C4-2B (cell line): ENCODE measurements at regions not wholly inside any gene's neighbourhood (a gene's known extent, or its start where the extent isn't known, plus 50 kb on each side); places are given as distances from the start of the nearest gene placed in this dataset.

Source experiments
- H3K27ac ChIP-seq: fragments of 450-650 bp; 2 replicates; pipeline ENCODE4 v1.5.1; 2017
- ZFX ChIP-seq: fragments of 450-650 bp; IDR thresholded peaks from 2 replicates; pipeline ENCODE4 v1.6.1; 2017
- TF ChIP-seq, protein P1 (sequence below): fragments of 450-650 bp; conservative IDR thresholded peaks from 2 replicates; pipeline ENCODE4 v1.5.1; 2017; ENCODE audit warnings: mild to moderate bottlenecking

DNA sequence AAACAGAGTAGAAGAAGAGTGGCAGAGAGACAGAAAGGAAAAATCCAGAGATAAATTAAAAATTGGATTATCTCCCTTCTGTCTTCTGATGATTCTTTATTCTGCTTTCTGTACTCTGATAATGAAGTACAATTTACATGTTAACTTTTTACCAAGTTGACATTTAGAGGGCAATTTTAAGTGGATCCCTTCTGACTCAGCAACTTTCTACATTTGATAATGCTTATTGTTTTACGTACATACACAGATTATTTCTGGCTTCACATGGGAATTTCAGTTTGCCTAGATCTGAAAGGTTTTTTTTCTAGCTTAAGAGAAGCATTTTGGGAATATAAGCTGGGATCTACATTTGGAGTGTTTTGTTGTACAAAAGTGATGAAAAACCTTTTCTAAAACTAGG is 491.3 kb downstream of the OTOL1 start:
- H3K27ac ChIP-seq, result no peak overlapping the region
- no peak for TF ChIP-seq ZFX
- TF ChIP-seq, protein P1, sequence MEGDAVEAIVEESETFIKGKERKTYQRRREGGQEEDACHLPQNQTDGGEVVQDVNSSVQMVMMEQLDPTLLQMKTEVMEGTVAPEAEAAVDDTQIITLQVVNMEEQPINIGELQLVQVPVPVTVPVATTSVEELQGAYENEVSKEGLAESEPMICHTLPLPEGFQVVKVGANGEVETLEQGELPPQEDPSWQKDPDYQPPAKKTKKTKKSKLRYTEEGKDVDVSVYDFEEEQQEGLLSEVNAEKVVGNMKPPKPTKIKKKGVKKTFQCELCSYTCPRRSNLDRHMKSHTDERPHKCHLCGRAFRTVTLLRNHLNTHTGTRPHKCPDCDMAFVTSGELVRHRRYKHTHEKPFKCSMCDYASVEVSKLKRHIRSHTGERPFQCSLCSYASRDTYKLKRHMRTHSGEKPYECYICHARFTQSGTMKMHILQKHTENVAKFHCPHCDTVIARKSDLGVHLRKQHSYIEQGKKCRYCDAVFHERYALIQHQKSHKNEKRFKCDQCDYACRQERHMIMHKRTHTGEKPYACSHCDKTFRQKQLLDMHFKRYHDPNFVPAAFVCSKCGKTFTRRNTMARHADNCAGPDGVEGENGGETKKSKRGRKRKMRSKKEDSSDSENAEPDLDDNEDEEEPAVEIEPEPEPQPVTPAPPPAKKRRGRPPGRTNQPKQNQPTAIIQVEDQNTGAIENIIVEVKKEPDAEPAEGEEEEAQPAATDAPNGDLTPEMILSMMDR, result no peak

DNA sequence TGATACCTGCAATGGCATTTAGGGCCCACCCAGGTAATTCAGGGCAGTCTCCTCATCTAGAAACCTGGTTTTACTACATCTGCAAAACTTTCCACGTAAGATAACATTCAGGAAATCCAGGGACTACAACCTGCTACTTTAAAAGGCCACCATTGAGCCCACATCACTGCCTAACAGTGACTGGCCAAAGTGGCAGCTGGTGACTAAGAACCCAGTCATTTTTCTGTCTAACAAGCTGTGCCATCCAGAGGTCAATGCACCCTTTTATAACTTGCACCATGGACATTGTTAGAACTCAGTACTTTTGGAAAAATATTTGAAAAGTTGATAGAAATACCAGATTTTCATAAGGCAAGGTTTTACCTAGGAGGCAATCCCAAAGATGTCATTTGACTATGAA is 492.4 kb downstream of the OTOL1 start:
- no peak for TF ChIP-seq ZFX
- TF ChIP-seq, protein P1, result no peak
- no peak overlapping the region for H3K27ac ChIP-seq

DNA sequence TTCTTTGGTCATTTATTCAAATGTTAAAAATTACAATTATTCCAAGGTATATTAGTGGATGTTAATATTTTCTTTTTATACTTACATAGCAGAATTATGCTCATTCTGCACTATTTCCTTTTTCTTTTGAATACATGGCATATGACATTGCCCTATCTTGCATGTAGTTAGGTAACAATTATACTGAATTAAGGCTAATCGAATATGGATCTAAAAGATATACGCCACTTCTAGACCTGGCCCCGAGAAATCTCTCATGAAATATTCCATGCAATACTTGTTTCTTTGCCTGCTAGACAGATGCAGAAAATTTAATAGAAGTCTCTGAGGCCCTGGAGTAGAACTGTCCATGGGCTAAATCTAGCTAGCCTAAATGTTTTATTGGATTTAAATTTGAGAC is 493.4 kb downstream of the OTOL1 start:
- TF ChIP-seq, protein P1, result no peak
- TF ChIP-seq ZFX, result no peak

DNA sequence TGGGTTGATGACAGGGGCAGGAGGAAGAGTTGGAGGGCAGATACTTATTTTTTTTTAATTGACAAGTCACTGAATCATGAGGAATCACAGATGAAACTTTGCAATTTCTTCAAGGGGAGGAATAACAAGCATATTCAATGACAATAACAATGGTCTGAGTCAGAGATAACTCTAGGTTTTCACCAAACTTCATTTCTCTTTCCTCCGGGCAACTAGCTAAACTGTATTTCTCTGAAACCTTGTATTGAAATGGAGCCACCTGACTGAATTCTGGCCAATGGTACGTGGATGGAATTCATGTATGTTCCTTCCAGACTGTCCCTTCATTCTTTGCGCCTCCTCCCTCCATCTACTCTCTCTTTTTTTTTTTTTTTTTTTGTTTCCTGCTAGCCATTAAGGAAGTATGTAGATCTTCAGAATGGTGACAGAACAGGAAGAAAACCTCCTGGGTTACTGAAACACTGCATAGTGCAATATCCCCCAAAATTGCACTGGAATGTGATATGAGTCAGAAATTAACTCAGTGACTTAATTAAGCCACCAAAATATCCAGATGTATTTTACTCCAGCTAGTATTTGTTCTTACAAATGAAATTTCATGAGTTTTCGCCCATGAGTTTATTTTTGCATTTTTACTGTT is 495.4 kb downstream of the OTOL1 start:
- TF ChIP-seq, protein P1, result no peak
- TF ChIP-seq ZFX, result no peak
- H3K27ac ChIP-seq, result no peak overlapping the region

More for the DNA sequence above, 493.4 kb downstream of the OTOL1 start:
- H3K27ac ChIP-seq, result no peak overlapping the region

DNA sequence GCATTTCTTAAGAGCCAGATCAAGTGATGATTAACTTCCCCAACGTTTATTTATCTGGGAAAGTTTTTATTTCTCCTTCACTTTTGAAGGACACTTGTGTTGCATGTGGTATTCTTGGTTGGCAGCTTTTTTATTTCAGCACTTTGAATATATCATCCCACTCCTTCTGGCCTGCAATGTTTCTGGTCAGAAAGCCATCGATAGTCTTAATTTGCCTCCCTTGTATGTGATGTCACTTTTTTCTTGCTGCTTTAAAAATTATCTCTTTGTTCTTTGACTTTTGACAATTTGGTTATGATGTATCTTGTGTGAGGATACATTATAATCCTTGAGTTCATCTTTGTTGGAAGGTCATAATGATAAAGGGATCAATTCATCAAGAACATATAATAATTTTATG is 503.2 kb downstream of the OTOL1 start:
- no peak for TF ChIP-seq ZFX
- TF ChIP-seq, protein P1, result no peak
- no peak overlapping the region for H3K27ac ChIP-seq

DNA sequence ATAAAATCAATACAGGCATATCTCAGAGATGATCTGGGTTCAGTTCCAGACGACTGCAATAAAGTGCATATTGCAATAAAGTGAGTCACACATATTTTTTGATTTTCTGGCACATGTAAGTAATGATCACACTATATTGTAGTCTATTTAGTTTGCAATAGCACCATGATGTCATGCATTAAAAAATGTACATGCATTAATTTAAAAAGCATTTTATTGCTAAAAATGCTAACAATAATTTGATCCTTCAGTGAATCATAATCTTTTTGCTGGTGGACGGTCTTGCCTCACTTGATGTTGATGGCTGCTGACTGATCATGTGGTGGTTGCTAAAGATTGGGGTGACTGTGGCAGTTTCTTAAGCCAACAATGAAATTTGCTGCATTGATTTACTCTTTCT is 511.1 kb downstream of the OTOL1 start:
- H3K27ac ChIP-seq, result no peak overlapping the region
- TF ChIP-seq ZFX, result no peak
- TF ChIP-seq, protein P1, result no peak

DNA sequence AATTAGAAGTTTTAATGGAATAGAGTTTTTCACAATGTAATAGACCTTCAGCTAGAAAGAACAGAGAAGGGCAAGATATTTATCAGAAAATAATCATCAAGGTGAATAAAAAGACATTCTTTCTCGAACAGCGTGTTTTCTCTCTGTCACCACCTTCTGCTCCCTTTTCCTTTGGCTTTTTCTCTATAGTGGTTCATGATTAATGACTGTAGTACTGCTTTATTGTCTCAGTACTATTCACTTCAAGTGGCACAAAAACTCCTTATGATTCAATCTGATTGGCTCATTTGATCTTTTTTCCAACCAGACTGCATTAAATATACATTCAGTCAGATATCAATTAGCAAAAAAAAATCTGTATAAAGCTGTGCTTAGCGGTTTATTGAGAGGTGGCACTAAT is 516.0 kb downstream of the OTOL1 start:
- H3K27ac ChIP-seq, result no peak overlapping the region
- TF ChIP-seq ZFX, result no peak
- TF ChIP-seq, protein P1, result no peak
